Left lung (tissue), 4 donors: ENCODE measurements at regions not wholly inside any gene's neighbourhood (a gene's known extent, or its start where the extent isn't known, plus 50 kb on each side); places are given as distances from the start of the nearest gene placed in this dataset.

ENCODE experiments used
- ATAC-seq: fragments of 200-7000 bp; cut with Tn5 transposase; one replicate; pipeline ENCODE4 v1.9.1; 2020; ENCODE audit warnings: moderate library complexity
- DNase-seq, 4 donors: peaks; one replicate each; pipeline ENCODE4 v3.0.0-alpha.2; 2013 to 2020
- H3K27ac ChIP-seq, 2 donors: fragments of 200-600 bp; sonication (generic) in 1 of 2; one replicate each; pipeline versions ENCODE4 v1.5.0 to v1.8.0; 2020 to 2021
- H3K27me3 ChIP-seq, 2 donors: fragments of 200-600 bp; sonication (generic) in 1 of 2; one replicate each; pipeline versions ENCODE4 v1.5.0 to v1.8.0; 2020 to 2021
- H3K36me3 ChIP-seq, 2 donors: fragments of 200-600 bp; sonication (generic) in 1 of 2; one replicate each; pipeline versions ENCODE4 v1.5.0 to v1.8.0; 2020 to 2021
- H3K4me1 ChIP-seq, 2 donors: fragments of 200-600 bp; one replicate each; pipeline ENCODE4 v1.8.0; 2021
- H3K4me3 ChIP-seq, 2 donors: fragments of 200-600 bp; sonication (generic) in 1 of 2; one replicate each; pipeline versions ENCODE4 v1.5.0 to v1.8.0; 2020 to 2021; ENCODE audit warnings: mild to moderate bottlenecking in 1 of 2
- H3K9me3 ChIP-seq, 2 donors: fragments of 200-600 bp; sonication (generic) in 1 of 2; one replicate each; pipeline versions ENCODE4 v1.5.0 to v1.8.0; 2020 to 2021
- CTCF ChIP-seq, 2 donors: fragments of 200-600 bp; sonication (generic) in 1 of 2; IDR thresholded peaks; one replicate each; pipeline versions ENCODE4 v1.5.0 to v1.8.0; 2021; ENCODE audit warnings: antibody characterized with exemption in 2 of 2
- intact Hi-C, 2 donors: fragments of 100-400 bp; cut with DNase I; formaldehyde crosslinking; loops; one replicate each; pipeline versions ENCODE4 v1.11.2 to v1.14.2; 2022
- donor health status: DM: no; HTN: yes; CAD: no.
- donor health status: DM: no; HTN: no; CAD: no.

DNA sequence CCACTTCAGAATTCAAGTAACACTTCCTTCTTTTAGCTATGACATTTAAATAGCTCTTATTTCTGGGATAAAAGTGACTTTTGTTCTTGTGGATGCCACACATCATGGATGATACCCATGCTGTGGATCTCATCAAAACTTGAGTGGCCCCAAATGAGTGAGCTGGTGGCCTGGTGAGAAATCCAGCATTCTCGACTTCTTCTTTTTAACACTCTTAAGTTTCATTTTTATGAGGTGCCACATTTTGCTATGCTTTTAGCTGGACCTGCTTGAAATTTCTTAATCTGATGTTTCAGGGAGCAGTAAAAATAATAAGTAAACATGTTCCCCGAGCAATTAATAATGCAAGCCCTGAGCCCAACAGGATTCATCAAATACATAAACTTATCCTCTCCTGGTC, 384.8 kb upstream of the MEF2C start:
- no peaks in the 10 kb centered on the region for H3K4me1 ChIP-seq
- intact Hi-C loops, result no loop called here
- no peak overlapping the region for H3K27ac ChIP-seq
- H3K36me3 ChIP-seq, result no peaks in the 10 kb centered on the region
- no peak for TF ChIP-seq CTCF (IDR thresholded peaks at IDR 0.05)
- no peak overlapping the region for H3K4me3 ChIP-seq
- DNase-seq (no peak), ATAC-seq (no peak)
- H3K9me3 ChIP-seq, result no peaks in the 10 kb centered on the region
- no peaks in the 10 kb centered on the region for H3K27me3 ChIP-seq

DNA sequence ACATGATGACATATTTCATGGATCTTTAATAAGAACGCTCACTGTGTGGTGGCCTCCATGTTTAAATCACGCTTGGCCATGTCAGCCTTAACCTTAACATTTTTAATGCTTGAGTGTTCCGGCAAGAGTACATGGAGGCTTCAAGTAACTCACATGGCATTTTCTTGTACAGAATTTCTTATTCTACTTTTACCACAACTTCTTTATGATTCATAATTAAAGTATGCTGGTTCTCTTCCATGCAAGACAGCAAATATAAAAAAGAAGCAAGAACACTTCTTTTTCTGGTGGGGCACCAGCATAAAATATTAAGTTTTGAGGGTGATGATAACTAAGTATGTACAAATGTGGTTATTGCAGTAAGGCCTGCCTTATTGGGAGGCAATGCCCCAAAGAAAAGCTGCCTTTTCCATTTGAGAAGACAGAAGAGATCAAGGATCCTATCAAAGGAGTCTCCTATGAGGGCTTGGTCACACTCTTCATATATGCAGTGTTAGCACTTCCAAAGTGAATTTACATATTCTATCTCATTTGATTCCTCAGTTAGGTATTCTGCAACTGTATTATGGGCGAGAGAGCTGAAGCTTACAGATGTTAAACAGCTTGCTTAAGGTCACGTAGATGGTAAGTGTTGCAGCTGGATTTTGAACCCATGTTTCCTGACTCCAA, 382.7 kb upstream of the MEF2C start:
- Histone ChIP-seq H3K27me3 (no peaks in the 10 kb centered on the region), H3K9me3 (no peaks in the 10 kb centered on the region), H3K4me1 (no peaks in the 10 kb centered on the region), H3K36me3 (no peaks in the 10 kb centered on the region), H3K27ac (no peak overlapping the region), H3K4me3 (no peak overlapping the region)
- no peak for ATAC-seq
- DNase-seq, result no peak
- intact Hi-C loops, result no loop called here
- TF ChIP-seq CTCF (IDR thresholded peaks at IDR 0.05), result no peak

DNA sequence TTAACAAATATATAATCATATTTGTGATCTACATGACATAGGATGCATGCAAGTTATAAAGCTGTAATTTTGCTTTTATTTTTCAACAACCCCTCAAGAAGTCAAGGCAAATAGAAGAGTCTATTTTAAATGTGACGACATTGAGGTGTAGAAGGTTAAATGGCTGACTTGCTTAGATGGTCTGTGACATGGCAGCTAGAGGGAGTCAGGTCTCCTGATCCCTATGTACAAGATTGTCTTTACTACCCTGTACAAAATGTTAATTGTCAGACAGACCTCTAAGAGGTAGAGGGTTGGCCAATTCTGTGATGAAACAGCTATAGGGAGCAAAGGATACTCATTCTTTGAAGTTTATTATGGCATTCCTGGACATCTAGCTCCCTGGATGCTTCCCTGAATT, 380.9 kb upstream of the MEF2C start:
- H3K9me3 ChIP-seq, result no peaks in the 10 kb centered on the region
- ATAC-seq, result no peak
- H3K4me1 ChIP-seq, result no peaks in the 10 kb centered on the region
- no peak for DNase-seq
- no peak overlapping the region for H3K4me3 ChIP-seq
- intact Hi-C loops, result no loop called here
- H3K27ac ChIP-seq, result no peak overlapping the region
- H3K36me3 ChIP-seq, result no peaks in the 10 kb centered on the region
- H3K27me3 ChIP-seq, result no peaks in the 10 kb centered on the region
- no peak for TF ChIP-seq CTCF (IDR thresholded peaks at IDR 0.05)

GRCh38 chr5:89262030-89262429, 379.0 kb upstream of the MEF2C start:
- no peak for DNase-seq
- Histone ChIP-seq H3K4me3 (no peak overlapping the region), H3K27ac (no peak overlapping the region), H3K4me1 (no peaks in the 10 kb centered on the region), H3K27me3 (no peaks in the 10 kb centered on the region), H3K9me3 (no peaks in the 10 kb centered on the region), H3K36me3 (no peaks in the 10 kb centered on the region)
- TF ChIP-seq CTCF (IDR thresholded peaks at IDR 0.05), result no peak
- ATAC-seq, result no peak
- intact Hi-C loops, result no loop called here

- H3K9me3 ChIP-seq, result no peaks in the 10 kb centered on the region
- no peak for DNase-seq
- no peaks in the 10 kb centered on the region for H3K4me1 ChIP-seq
- no peak overlapping the region for H3K27ac ChIP-seq
- no peaks in the 10 kb centered on the region for H3K27me3 ChIP-seq
- ATAC-seq, result no peak
- H3K4me3 ChIP-seq, result no peak overlapping the region
- TF ChIP-seq CTCF (IDR thresholded peaks at IDR 0.05), result no peak
- intact Hi-C loops, result no loop called here
- H3K36me3 ChIP-seq, result no peaks in the 10 kb centered on the region
Measured at GRCh38 chr5:89260254-89260653, 377.3 kb upstream of the MEF2C start.
